NCI-H1694 treated with DMSO at 0.1 percent for 48 hours (cell line): ENCODE measurements at regions not wholly inside any gene's neighbourhood (a gene's known extent, or its start where the extent isn't known, plus 50 kb on each side); places are given as distances from the start of the nearest gene placed in this dataset.
A peak's percentile ranks its signal among the peaks of the same experiment; 100 is the strongest.

Experiments used
- DNase-seq: peaks from one replicate; lab custom pipeline; 2025; lab: John Stamatoyannopoulos, UW

DNA sequence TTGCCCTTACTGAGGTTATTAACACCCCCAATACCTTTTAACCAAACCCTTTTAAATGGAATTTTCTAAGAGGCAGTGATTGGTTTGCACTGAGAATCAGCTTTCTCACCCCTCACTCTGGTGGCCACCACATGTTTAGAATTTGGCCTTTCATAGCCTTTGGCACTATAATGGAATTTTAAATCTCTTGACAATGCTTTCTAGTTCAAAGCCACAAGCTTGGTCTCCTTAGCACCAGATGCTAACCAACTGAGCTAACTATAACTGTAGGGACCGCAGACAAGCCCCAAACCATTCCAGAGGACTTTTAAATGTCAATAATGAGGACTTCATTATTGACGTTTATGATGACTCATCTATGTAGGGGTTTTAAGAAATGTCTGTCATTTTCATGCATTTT lies 238.7 kb upstream of the SNX7 start:
- DNase-seq, result no peak

DNA sequence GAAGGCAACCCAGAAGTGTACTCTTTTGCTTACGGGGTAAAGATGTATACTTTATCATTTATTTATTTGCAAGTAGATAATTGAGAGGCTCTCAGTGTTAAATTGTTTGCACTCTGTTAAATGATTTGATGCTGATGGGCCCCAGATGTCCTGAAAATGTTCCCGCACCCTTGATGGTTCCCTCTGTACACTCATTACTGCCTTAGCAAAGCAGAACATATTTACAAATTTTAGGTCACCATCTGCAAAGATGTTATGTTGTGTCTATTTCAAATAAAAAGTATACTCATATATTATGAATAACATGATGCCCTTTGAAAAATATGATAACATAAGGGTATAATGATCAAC lies 240.5 kb upstream of the SNX7 start:
- DNase-seq, result peak; percentile 25

- no peak for DNase-seq
Measured at GRCh38 chr1:98420376-98421084, 241.0 kb upstream of the SNX7 start.

DNA sequence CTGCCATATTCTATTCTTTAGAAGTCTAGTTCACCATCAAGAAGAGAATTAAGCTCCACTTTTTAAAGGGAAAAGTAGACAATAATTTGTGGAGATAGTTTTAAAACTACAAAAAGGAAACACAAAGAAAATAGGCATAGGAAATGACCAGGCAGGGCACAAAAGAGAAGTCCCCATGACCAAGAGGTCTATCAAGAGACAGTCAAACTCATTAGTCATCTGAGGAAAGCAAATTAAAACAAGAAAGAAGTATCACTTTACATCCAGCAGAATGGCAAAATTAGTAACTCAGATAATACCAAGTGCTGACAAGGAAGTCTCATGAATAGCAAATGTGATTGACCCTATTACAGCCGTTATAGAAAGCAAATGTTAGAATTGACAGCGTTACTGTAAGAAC lies 243.7 kb upstream of the SNX7 start:
- DNase-seq, result no peak

DNA sequence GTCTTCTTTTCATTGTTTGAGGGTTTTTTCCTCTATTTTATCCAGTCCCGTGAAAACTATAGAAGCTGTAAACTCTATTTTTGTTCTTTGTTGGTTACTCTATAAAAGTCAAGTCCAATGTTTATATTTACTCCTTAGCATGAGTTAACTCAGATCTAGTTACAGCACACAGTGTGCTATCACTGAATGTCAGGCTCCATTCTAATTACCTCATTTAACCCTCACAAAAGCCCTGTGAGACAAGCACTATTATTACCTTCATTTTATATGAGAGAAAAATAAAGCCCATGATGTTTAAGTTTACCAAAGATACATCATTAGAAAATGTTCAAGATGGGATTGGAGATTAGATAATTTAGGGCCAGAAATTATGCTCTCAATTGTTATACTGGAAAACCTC lies 251.4 kb upstream of the SNX7 start:
- no peak for DNase-seq

- no peak for DNase-seq
Measured at GRCh38 chr1:98406352-98407088, 255.0 kb upstream of the SNX7 start.

DNA sequence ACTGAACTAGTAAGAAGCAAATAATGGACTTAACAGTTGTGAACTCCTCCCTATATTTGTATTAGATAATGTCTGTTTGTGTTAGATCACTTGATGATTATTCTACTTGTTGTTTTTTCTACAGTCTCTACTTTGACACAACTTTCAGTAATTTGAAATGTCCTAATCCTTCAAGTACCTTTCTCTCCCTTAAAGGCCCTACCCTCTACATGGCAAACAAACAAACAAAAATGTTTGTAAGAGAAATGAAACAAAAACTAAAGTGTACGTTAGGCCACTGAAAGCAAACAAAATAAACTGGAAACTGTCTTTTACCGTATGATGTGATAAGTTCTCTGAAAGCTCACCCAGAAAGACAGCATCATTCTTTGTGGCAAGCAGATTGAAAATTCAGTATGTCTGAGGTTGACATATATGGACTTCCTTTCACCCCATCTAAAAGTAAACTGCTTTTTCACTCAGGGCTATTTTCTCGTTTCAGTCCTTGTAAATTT lies 255.9 kb upstream of the SNX7 start:
- no peak for DNase-seq

DNA sequence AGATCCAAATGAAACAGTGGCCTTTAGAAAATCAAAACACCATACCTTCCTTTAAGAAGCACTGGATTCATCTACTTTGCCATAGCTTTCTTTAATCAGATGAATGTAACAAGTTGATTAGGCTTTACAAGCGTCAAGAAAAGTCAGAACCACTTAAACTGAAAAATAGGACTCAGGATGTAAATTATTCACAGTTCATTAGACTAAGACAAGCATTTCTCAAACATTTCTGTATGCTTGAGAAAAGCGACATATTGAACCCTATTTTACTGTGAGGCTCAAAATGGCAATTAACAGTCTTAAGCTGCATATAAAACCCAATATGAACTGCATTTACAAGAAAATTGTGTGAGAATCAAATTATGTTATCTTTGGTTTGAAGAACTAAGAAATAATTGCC lies 256.7 kb upstream of the SNX7 start:
- no peak for DNase-seq

GRCh38 chr1:98403963-98404480 lies 257.5 kb upstream of the SNX7 start:
- DNase-seq, result no peak

GRCh38 chr1:98402860-98403259 lies 258.7 kb upstream of the SNX7 start:
- DNase-seq, result no peak

GRCh38 chr1:98400446-98400845 lies 261.1 kb upstream of the SNX7 start:
- no peak for DNase-seq

DNA sequence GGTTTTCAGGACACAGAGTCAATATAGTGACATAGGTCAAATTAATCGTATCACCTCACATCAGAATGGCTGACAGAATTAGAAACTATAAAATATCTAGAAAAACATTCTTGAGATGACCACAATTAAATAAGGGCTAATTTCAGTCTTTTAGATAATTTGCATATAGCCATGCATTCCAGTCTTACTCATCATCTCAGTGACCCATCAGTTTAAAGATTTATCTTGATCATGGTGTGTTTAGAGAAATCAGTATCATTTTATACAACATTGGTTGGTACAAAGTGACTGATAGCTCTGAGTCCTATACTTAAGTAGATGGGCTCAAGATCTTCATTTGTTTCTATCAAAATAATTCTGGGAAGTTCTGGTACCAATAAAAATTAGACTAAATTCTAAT lies 262.3 kb upstream of the SNX7 start:
- no peak for DNase-seq

DNA sequence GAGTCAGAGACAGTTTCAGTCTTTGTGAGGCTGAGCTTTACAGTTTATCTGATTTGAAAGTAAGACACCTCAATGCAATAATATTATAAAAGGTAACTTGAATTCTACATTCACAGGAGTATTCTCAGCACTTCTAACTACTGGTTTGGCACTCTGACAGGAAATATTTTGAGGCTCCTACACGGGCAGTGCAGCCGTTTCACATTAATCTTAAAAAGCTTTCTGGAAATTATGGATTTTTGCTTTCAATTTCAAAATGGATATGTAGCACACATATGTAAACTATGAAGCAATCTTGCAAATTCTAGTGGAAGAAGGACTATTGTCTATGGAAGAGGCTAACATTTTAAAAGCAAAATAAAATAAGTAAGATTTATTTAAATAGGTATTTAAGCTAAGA lies 262.9 kb upstream of the SNX7 start:
- DNase-seq, result no peak

- no peak for DNase-seq
Measured at GRCh38 chr1:98398092-98398491, 263.4 kb upstream of the SNX7 start.

GRCh38 chr1:98393719-98394118 lies 267.8 kb upstream of the SNX7 start:
- no peak for DNase-seq

- DNase-seq, result no peak
Measured at GRCh38 chr1:98391175-98391574, 270.3 kb upstream of the SNX7 start.

- no peak for DNase-seq
Measured at GRCh38 chr1:98389809-98390208, 271.7 kb upstream of the SNX7 start.

GRCh38 chr1:98388441-98388840 lies 273.1 kb upstream of the SNX7 start:
- peak; percentile 17 for DNase-seq

DNA sequence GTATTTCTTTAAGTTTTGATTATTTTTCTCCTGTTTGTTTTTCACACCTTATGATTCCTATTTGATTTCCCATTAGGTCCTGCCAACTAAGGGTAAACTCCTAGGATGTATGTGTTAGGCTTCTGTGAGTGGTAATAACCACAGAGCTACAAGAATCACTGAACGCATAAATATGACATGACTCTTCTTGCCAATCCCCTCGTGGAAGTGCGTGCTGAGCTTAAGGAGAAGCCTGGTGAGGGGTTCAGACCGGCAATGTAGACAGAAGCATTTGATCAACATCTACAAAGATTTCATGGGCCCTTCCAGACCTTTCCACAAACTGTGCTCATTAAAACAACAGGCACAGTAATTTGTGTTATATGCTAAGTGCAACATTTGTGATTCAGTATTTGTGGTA lies 273.8 kb upstream of the SNX7 start:
- no peak for DNase-seq

DNA sequence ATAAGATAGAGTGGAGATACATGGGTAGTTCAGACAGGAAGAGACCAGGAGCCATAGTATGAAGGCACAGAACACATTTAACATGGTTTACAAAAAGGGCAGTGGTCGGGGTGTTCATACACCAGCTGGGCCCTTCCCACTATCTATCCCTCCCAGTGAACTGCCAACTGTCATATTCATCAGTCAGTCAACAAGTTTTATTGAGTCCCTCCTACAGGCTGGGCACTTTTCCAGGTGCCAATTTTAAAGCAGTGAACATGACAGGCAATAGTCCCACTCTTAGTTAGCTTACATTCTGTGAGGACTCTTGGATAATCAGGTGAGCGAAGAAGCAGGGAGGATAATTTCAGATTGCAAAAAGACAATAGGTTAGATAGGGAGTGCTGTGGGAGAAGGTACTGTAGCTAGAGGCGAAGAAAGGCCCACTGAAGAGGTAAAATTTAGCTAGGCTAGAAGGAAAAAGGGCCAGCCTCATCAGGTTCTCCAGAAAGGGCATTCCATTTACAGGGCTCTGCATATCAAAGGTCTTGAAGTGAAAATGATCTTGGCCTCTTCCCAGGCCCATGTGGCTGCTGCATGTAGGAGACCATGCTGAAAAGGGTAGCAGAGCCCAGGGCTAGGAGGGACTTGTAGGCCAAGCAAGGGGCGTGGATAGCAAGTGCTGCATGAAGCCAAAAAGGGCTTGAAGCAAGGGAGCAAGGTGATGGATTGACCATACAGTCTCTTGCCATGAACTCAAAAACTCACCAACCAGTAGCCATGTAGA lies 274.7 kb upstream of the SNX7 start:
- DNase-seq, result peak; percentile 67

- peak; percentile 36 for DNase-seq
Measured at GRCh38 chr1:98385652-98386051, 275.9 kb upstream of the SNX7 start.

GRCh38 chr1:98384461-98385141 lies 276.9 kb upstream of the SNX7 start:
- DNase-seq, result peak; percentile 52
